Chondrocyte (in vitro differentiated cells): ENCODE measurements at regions not wholly inside any gene's neighbourhood (a gene's known extent, or its start where the extent isn't known, plus 50 kb on each side); places are given as distances from the start of the nearest gene placed in this dataset.

Experiments
- DNase-seq: peaks from one replicate; pipeline ENCODE4 v3.0.0; 2021; ENCODE audit warnings: mixed read lengths, low spot score
- H3K27ac Mint-ChIP-seq: one replicate; pipeline ENCODE4 v1.8.0; 2021; ENCODE audit warnings: mild to moderate bottlenecking, moderate library complexity, mixed read lengths; ENCODE audit not compliant: unreplicated experiment
- H3K27me3 Mint-ChIP-seq: 2 replicates; pipeline ENCODE4 v1.8.0; 2021; ENCODE audit warnings: low read depth, mixed read lengths
- H3K36me3 Mint-ChIP-seq: 2 replicates; pipeline ENCODE4 v1.8.0; 2021; ENCODE audit warnings: low read depth, mixed read lengths
- H3K4me1 Mint-ChIP-seq: 2 replicates; pipeline ENCODE4 v1.8.0; 2021; ENCODE audit warnings: low read depth, mild to moderate bottlenecking, mixed read lengths
- H3K4me3 Mint-ChIP-seq: one replicate; pipeline ENCODE4 v1.8.0; 2021; ENCODE audit warnings: mild to moderate bottlenecking, moderate library complexity, mixed read lengths; ENCODE audit not compliant: unreplicated experiment
- H3K9me3 Mint-ChIP-seq: 2 replicates; pipeline ENCODE4 v1.8.0; 2021; ENCODE audit warnings: low read depth, mixed read lengths
- TF ChIP-seq, protein P1 (sequence below): fragments of 200-600 bp; sonication (generic); IDR thresholded peaks from 2 replicates; pipeline ENCODE4 v1.5.0; 2021; ENCODE audit warnings: antibody characterized with exemption, mild to moderate bottlenecking, moderate library complexity

DNA sequence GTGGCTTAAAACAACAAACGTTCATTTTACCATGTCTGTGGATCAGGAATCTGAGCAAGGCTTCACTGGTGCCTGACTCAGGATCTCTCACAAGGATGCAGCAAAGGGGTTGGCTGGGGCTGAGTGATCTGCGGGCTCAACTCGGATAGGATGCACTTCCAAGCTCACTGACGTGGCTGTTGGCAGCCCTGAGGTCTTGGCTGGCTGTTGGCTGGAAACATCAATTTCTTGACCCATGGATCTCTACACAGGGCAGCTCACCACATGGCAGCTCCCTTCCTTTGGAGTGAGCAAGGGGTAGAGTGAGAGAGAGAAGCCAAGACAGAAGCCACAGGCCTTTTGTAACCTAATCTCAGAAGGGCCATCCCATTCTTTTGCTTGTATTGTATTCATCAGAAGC lies 202.1 kb downstream of the NXNL2 start:
- TF ChIP-seq, protein P1, sequence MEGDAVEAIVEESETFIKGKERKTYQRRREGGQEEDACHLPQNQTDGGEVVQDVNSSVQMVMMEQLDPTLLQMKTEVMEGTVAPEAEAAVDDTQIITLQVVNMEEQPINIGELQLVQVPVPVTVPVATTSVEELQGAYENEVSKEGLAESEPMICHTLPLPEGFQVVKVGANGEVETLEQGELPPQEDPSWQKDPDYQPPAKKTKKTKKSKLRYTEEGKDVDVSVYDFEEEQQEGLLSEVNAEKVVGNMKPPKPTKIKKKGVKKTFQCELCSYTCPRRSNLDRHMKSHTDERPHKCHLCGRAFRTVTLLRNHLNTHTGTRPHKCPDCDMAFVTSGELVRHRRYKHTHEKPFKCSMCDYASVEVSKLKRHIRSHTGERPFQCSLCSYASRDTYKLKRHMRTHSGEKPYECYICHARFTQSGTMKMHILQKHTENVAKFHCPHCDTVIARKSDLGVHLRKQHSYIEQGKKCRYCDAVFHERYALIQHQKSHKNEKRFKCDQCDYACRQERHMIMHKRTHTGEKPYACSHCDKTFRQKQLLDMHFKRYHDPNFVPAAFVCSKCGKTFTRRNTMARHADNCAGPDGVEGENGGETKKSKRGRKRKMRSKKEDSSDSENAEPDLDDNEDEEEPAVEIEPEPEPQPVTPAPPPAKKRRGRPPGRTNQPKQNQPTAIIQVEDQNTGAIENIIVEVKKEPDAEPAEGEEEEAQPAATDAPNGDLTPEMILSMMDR = no peak
- Mint-ChIP-seq H3K9me3 (peaks cover 7% of the 10 kb centered on the region), H3K4me1 (peaks cover 21% of the 10 kb centered on the region), H3K27ac (no peak overlapping the region), H3K36me3 (no peaks in the 10 kb centered on the region), H3K27me3 (peaks cover 11% of the 10 kb centered on the region), H3K4me3 (no peak overlapping the region)
- no peak for DNase-seq

GRCh38 chr9:88737876-88738275 lies 202.9 kb downstream of the NXNL2 start:
- Mint-ChIP-seq H3K27ac (no peak overlapping the region), H3K4me3 (no peak overlapping the region), H3K9me3 (peaks cover 7% of the 10 kb centered on the region), H3K4me1 (peaks cover 21% of the 10 kb centered on the region), H3K27me3 (peaks cover 11% of the 10 kb centered on the region), H3K36me3 (no peaks in the 10 kb centered on the region)
- TF ChIP-seq, protein P1 = no peak
- DNase-seq = no peak

GRCh38 chr9:88738709-88739108 lies 203.7 kb downstream of the NXNL2 start:
- no peak overlapping the region for H3K4me3 Mint-ChIP-seq

DNA sequence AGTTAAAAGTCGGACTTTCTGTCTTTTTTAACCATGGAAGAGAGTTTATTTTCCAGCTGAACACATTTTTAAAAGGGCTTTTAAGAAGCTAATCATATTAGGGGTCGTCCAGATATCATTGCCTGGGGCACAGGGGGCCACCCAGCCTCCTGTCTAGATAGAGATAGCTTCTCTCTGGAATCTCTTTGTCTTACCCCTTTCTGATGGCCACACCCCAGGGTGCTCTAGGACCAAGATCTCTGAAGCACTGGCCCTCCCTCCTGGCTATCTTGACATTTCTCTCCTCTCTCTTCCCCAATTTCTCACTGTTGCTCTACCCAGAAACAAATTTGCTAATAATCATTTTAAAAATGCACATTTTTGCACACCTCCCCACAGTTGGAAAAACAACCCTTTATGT lies 204.4 kb downstream of the NXNL2 start:
- Mint-ChIP-seq H3K36me3 (no peaks in the 10 kb centered on the region), H3K4me3 (no peak overlapping the region), H3K9me3 (peaks cover 7% of the 10 kb centered on the region), H3K4me1 (peaks cover 12% of the 10 kb centered on the region), H3K27me3 (peaks cover 11% of the 10 kb centered on the region), H3K27ac (no peak overlapping the region)
- DNase-seq = no peak
- TF ChIP-seq, protein P1 = no peak

More at GRCh38 chr9:88738709-88739108, 203.7 kb downstream of the NXNL2 start:
- H3K4me1 Mint-ChIP-seq = peaks cover 16% of the 10 kb centered on the region
- no peaks in the 10 kb centered on the region for H3K36me3 Mint-ChIP-seq
- H3K9me3 Mint-ChIP-seq = peaks cover 7% of the 10 kb centered on the region
- no peak overlapping the region for H3K27ac Mint-ChIP-seq
- H3K27me3 Mint-ChIP-seq = peaks cover 11% of the 10 kb centered on the region
- DNase-seq = no peak
- TF ChIP-seq, protein P1 = no peak

DNA sequence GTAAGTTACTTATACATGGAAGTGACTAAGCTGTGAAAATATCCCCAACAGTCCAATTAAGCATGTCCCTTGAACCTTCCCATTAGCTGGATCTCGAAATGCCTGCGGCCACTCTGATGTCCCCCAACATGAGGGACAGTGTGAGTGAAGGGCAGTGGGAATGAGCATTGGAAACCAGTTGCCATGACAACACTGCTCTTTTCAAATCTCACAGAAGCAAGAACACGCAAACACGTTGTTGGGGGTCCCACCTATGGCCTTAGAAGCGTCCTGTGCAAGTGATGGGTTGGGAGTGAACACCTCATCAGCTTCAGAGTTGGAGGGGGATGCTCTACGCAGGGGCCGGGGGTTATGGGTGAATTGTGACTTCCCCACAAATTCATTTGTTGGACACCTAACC lies 205.9 kb downstream of the NXNL2 start:
- H3K27ac Mint-ChIP-seq = no peak overlapping the region

More for the DNA sequence above, 205.9 kb downstream of the NXNL2 start:
- Mint-ChIP-seq H3K4me1 (peaks cover 19% of the 10 kb centered on the region), H3K4me3 (no peak overlapping the region), H3K27me3 (peaks cover 10% of the 10 kb centered on the region), H3K36me3 (no peaks in the 10 kb centered on the region), H3K9me3 (peaks cover 7% of the 10 kb centered on the region)
- no peak for DNase-seq
- TF ChIP-seq, protein P1 = no peak
